Activated naive CD4-positive, alpha-beta T cell treated with anti-CD3 and anti-CD28 coated beads, Interleukin-2, amount 10 ng/mL, durations not matched to agents 7 days and 5 days (primary cell): ENCODE measurements at regions not wholly inside any gene's neighbourhood (a gene's known extent, or its start where the extent isn't known, plus 50 kb on each side); places are given as distances from the start of the nearest gene placed in this dataset.
A peak's percentile ranks its signal among the peaks of the same experiment; 100 is the strongest.
"Not testable (repeated sequence)": the region's sequence is repeated elsewhere in the genome, so short reads cannot be mapped to it uniquely, and the experiment has no call there.

Experiments
- CTCF ChIA-PET: fragments of 350-600 bp; sonication (Branson Sonifier 250); formaldehyde crosslinking; loops from one replicate; lab custom pipeline; 2021; ENCODE audit warnings: antibody characterized with exemption; lab: Charles Lee
- DNase-seq: peaks from one replicate; pipeline ENCODE4 v3.0.0-alpha.2; 2020
- H3K27ac Mint-ChIP-seq: one replicate; pipeline ENCODE4 v1.8.0; 2021; ENCODE audit warnings: mild to moderate bottlenecking, moderate library complexity, mixed read lengths
- H3K27me3 Mint-ChIP-seq: one replicate; pipeline ENCODE4 v1.8.0; 2021; ENCODE audit warnings: mild to moderate bottlenecking, mixed read lengths
- H3K36me3 Mint-ChIP-seq: one replicate; pipeline ENCODE4 v1.8.0; 2021; ENCODE audit warnings: mixed read lengths
- H3K4me1 Mint-ChIP-seq: one replicate; pipeline ENCODE4 v1.8.0; 2021; ENCODE audit warnings: mixed read lengths
- H3K4me3 Mint-ChIP-seq: one replicate; pipeline ENCODE4 v1.8.0; 2021; ENCODE audit warnings: mild to moderate bottlenecking, moderate library complexity, mixed read lengths
- H3K9me3 Mint-ChIP-seq: one replicate; pipeline ENCODE4 v1.8.0; 2021; ENCODE audit warnings: mixed read lengths

GRCh38 chr9:33734941-33735835 is 60.2 kb upstream of the PRSS3 start:
- not testable (repeated sequence) for H3K9me3 Mint-ChIP-seq, DNase-seq, H3K36me3 Mint-ChIP-seq, H3K27ac Mint-ChIP-seq, H3K4me3 Mint-ChIP-seq, H3K4me1 Mint-ChIP-seq
- H3K27me3 Mint-ChIP-seq: peaks cover 45% of the 10 kb centered on the region
- CTCF ChIA-PET: interaction anchor here (0.6 to 0.7 kb wide), 2 partner anchors 111 to 113 kb away, joined by 4 read pairs; no protein-coding TSS in a partner anchor

DNA sequence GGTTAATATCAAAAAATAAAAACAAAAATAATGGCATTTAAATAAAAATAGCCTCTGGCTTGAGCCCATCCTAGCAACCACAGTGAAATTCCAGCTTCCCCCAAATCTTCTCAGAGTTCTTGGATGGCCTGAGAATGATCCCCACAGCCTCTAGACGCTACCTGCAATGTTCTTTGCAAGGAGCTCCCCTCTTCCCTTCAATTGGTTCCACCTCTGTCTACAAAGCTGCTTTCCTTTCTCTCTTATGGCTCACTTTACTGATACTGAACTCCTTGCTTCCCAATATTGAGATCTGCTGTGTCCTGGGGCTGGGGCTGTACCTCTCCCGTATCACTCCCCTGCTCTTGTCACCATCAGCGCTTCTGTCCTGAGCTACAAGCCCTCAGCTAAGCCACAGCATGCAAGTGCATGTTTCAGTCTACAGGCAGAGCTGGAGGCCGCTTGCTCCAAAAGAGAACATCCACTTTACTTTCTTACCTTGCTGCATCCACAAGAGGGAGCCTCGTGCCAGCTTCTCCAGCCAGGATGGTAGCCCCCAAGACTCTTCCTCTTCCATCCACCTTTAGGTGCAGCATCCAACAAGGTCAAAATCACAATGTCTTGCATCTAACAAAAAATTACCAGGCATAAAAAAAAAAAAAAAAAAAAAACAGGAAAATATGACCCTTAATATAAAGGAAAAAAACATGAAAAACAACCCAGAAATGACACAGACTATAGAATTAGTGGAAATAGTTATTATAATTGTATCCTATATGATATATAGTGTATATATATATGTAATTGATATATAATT is 57.4 kb upstream of the PRSS3 start:
- H3K4me1 Mint-ChIP-seq: no peaks in the 10 kb centered on the region
- CTCF ChIA-PET: interaction anchor here (0.7 to 1.9 kb wide), 11 partner anchors 9 to 371 kb away, joined by 3 to 12 read pairs (median 3); no protein-coding TSS in a partner anchor
- peaks cover 39% of the 10 kb centered on the region for H3K27me3 Mint-ChIP-seq
- DNase-seq: peak; percentile 45
- no peak overlapping the region for H3K4me3 Mint-ChIP-seq
- peaks cover 5% of the 10 kb centered on the region for H3K9me3 Mint-ChIP-seq
- H3K27ac Mint-ChIP-seq: no peak overlapping the region
- no peaks in the 10 kb centered on the region for H3K36me3 Mint-ChIP-seq

DNA sequence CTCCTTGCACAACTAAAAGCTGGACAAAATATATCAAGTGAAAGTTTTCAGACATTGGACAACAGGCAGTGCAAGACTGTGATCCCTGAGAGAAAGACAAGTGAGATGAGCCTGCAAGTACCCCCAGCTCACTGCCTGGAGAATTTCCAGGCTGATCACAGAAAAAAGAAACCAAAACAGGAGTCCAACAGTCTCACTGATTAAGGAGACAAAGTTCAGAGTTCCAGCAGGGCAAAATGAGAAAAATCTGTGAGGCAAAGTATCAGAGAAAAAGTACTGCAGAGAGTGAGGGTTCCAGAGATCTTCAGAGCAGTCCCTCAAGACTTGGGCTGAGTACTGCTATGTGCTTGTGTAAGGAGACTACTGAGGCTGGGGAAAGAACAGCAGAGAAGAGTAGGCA is 56.0 kb upstream of the PRSS3 start:
- no peak overlapping the region for H3K27ac Mint-ChIP-seq
- H3K27me3 Mint-ChIP-seq: peaks cover 35% of the 10 kb centered on the region
- peaks cover 5% of the 10 kb centered on the region for H3K9me3 Mint-ChIP-seq
- no peak for DNase-seq
- H3K4me3 Mint-ChIP-seq: no peak overlapping the region
- CTCF ChIA-PET: interaction anchor here (0.5 to 1.1 kb wide), 3 partner anchors 31 to 117 kb away, joined by 3 to 5 read pairs (median 3); no protein-coding TSS in a partner anchor
- H3K36me3 Mint-ChIP-seq: no peaks in the 10 kb centered on the region
- no peaks in the 10 kb centered on the region for H3K4me1 Mint-ChIP-seq

GRCh38 chr9:33740075-33740474 is 55.3 kb upstream of the PRSS3 start:
- DNase-seq: no peak
- Mint-ChIP-seq H3K27ac (no peak overlapping the region), H3K27me3 (peaks cover 29% of the 10 kb centered on the region), H3K4me3 (no peak overlapping the region), H3K36me3 (no peaks in the 10 kb centered on the region), H3K9me3 (peaks cover 5% of the 10 kb centered on the region), H3K4me1 (no peaks in the 10 kb centered on the region)
- CTCF ChIA-PET: interaction anchor here (0.7 kb wide), 2 partner anchors 16 to 309 kb away, joined by 3 to 4 read pairs; partner anchors contain the start of gene UBAP2

DNA sequence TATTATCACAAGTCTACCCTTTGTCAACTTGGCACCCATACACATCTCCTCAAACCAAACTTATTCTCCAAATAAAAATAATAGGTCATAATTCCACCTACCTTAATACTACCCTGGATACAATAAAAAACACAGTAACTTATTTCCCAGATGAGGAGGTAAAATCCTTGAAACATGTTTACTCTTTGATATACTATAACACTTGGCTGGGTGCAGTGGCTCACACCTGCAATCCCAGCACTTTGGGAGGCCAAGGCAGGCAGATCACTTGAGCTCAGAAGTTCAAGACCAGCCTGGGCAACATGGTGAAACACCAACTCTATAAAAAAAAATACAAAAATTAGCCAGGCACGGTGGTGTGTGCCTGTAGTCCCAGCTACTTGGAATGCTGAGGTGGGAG is 54.4 kb upstream of the PRSS3 start:
- peaks cover 26% of the 10 kb centered on the region for H3K27me3 Mint-ChIP-seq
- DNase-seq, H3K36me3 Mint-ChIP-seq, H3K4me1 Mint-ChIP-seq, H3K4me3 Mint-ChIP-seq, H3K9me3 Mint-ChIP-seq, H3K27ac Mint-ChIP-seq, CTCF ChIA-PET: not testable (repeated sequence)

- peaks cover 33% of the 10 kb centered on the region for H3K27me3 Mint-ChIP-seq
- DNase-seq: no peak
- CTCF ChIA-PET: no interaction called here
- no peaks in the 10 kb centered on the region for H3K4me1 Mint-ChIP-seq
- H3K9me3 Mint-ChIP-seq: peaks cover 5% of the 10 kb centered on the region
- no peaks in the 10 kb centered on the region for H3K36me3 Mint-ChIP-seq
- H3K27ac Mint-ChIP-seq: no peak overlapping the region
- H3K4me3 Mint-ChIP-seq: no peak overlapping the region
These were observed 53.3 kb upstream of the PRSS3 start for GRCh38 chr9:33742051-33742450.

- no peaks in the 10 kb centered on the region for H3K4me1 Mint-ChIP-seq
- H3K27ac Mint-ChIP-seq: no peak overlapping the region
- H3K36me3 Mint-ChIP-seq: no peaks in the 10 kb centered on the region
- no peak overlapping the region for H3K4me3 Mint-ChIP-seq
- no peak for DNase-seq
- CTCF ChIA-PET: no interaction called here
- peaks cover 36% of the 10 kb centered on the region for H3K27me3 Mint-ChIP-seq
- peaks cover 5% of the 10 kb centered on the region for H3K9me3 Mint-ChIP-seq
These were observed 52.8 kb upstream of the PRSS3 start for GRCh38 chr9:33742519-33742918.
